ENCODE measurements at regions not wholly inside any gene's neighbourhood (a gene's known extent, or its start where the extent isn't known, plus 50 kb on each side); places are given as distances from the start of the nearest gene placed in this dataset.
A peak's percentile ranks its signal among the peaks of the same experiment; 100 is the strongest.

DNA sequence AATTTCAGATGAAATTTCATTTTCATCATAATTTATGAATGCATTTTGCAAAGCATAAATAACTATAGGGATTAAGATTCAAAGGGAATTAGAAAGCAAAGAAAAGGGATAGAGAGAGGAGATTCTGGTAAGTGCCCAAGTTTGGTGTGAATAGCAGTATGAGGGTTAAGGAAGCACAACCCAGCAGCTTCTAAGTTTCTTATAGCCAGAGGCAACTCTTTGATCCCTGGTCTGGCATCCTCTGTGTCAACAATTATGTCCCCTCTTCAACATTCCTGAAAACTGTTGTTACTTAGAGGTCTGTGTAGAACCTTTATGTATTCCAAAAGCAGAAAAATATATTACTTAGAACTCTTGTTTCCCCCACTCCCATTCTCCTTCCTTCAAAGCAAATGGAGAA is 171.6 kb upstream of the SATB2 start:
- Histone ChIP-seq H3K4me3 (ENCODE audit: low read depth, low read length) (no peak overlapping the region), H3K27me3 (ENCODE audit: control insufficient read depth, insufficient read depth, low read length) (no peaks in the 10 kb centered on the region), H3K36me3 (ENCODE audit: control insufficient read depth, insufficient read depth, low read length) (no peaks in the 10 kb centered on the region)
- DNase-seq (ENCODE audit: low read depth) = no peak
- TF ChIP-seq, protein P1, sequence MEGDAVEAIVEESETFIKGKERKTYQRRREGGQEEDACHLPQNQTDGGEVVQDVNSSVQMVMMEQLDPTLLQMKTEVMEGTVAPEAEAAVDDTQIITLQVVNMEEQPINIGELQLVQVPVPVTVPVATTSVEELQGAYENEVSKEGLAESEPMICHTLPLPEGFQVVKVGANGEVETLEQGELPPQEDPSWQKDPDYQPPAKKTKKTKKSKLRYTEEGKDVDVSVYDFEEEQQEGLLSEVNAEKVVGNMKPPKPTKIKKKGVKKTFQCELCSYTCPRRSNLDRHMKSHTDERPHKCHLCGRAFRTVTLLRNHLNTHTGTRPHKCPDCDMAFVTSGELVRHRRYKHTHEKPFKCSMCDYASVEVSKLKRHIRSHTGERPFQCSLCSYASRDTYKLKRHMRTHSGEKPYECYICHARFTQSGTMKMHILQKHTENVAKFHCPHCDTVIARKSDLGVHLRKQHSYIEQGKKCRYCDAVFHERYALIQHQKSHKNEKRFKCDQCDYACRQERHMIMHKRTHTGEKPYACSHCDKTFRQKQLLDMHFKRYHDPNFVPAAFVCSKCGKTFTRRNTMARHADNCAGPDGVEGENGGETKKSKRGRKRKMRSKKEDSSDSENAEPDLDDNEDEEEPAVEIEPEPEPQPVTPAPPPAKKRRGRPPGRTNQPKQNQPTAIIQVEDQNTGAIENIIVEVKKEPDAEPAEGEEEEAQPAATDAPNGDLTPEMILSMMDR (IDR thresholded peaks at IDR 0.05; ENCODE audit: insufficient read depth, low read length, poor library complexity, severe bottlenecking) = no peak

- DNase-seq (ENCODE audit: low read depth) = no peak
- TF ChIP-seq, protein P1 (IDR thresholded peaks at IDR 0.05; ENCODE audit: insufficient read depth, low read length, poor library complexity, severe bottlenecking) = no peak
- Histone ChIP-seq H3K27me3 (ENCODE audit: control insufficient read depth, insufficient read depth, low read length) (no peaks in the 10 kb centered on the region), H3K4me3 (ENCODE audit: low read depth, low read length) (no peak overlapping the region), H3K36me3 (ENCODE audit: control insufficient read depth, insufficient read depth, low read length) (no peaks in the 10 kb centered on the region)
Observed at GRCh38 chr2:199627417-199627816, 169.7 kb upstream of the SATB2 start.

- TF ChIP-seq, protein P1 (IDR thresholded peaks at IDR 0.05; ENCODE audit: insufficient read depth, low read length, poor library complexity, severe bottlenecking) = no peak
- no peaks in the 10 kb centered on the region for H3K36me3 ChIP-seq (ENCODE audit: control insufficient read depth, insufficient read depth, low read length)
- no peak overlapping the region for H3K4me3 ChIP-seq (ENCODE audit: low read depth, low read length)
- no peak for DNase-seq (ENCODE audit: low read depth)
- H3K27me3 ChIP-seq (ENCODE audit: control insufficient read depth, insufficient read depth, low read length) = no peaks in the 10 kb centered on the region
Observed at GRCh38 chr2:199624958-199625357, 167.2 kb upstream of the SATB2 start.

GRCh38 chr2:199612509-199613130 is 154.9 kb upstream of the SATB2 start:
- TF ChIP-seq, protein P1 (IDR thresholded peaks at IDR 0.05; ENCODE audit: insufficient read depth, low read length, poor library complexity, severe bottlenecking) = no peak
- no peak for DNase-seq (ENCODE audit: low read depth)
- Histone ChIP-seq H3K27me3 (ENCODE audit: control insufficient read depth, insufficient read depth, low read length) (no peaks in the 10 kb centered on the region), H3K4me3 (ENCODE audit: low read depth, low read length) (no peak overlapping the region), H3K36me3 (ENCODE audit: control insufficient read depth, insufficient read depth, low read length) (no peaks in the 10 kb centered on the region)

GRCh38 chr2:199607914-199608313 is 150.2 kb upstream of the SATB2 start:
- no peaks in the 10 kb centered on the region for H3K36me3 ChIP-seq (ENCODE audit: control insufficient read depth, insufficient read depth, low read length)
- H3K4me3 ChIP-seq (ENCODE audit: low read depth, low read length) = no peak overlapping the region
- TF ChIP-seq, protein P1 (IDR thresholded peaks at IDR 0.05; ENCODE audit: insufficient read depth, low read length, poor library complexity, severe bottlenecking) = no peak
- no peak for DNase-seq (ENCODE audit: low read depth)
- peaks cover 8% of the 10 kb centered on the region for H3K27me3 ChIP-seq (ENCODE audit: control insufficient read depth, insufficient read depth, low read length)

DNA sequence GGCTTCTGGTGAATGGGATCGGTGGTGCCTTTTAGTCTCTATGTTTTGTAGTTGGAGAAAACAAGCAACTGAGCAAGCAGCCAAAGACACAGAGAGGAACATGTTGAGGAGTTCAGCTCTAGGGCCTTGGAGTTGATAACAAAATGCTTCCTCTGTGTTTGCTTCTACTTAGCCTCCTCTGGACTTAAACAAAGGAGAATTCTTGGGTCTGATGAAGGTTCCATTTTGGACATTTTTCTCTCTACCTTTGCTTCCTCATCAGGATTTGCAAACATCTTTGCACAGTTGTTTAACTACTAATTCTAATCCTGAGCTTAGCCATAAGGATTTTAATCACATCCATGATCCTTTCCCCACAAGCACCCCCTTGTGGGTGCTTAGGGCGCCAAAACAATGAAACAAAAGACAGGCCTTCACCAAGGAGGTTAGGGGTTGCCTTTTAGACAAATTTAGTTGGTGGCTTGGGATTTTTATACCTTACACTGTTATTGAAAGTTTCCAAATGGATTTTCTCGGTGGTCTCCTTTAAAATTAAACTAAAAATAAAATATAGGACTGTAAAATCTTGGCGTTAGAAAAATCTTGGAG is 148.5 kb upstream of the SATB2 start:
- H3K36me3 ChIP-seq (ENCODE audit: control insufficient read depth, insufficient read depth, low read length) = no peaks in the 10 kb centered on the region
- TF ChIP-seq, protein P1 (IDR thresholded peaks at IDR 0.05; ENCODE audit: insufficient read depth, low read length, poor library complexity, severe bottlenecking) = peak; percentile 30

More for the DNA sequence above, 148.5 kb upstream of the SATB2 start:
- peaks cover 8% of the 10 kb centered on the region for H3K27me3 ChIP-seq (ENCODE audit: control insufficient read depth, insufficient read depth, low read length)
- no peak for DNase-seq (ENCODE audit: low read depth)
- H3K4me3 ChIP-seq (ENCODE audit: low read depth, low read length) = no peak overlapping the region

Data from kidney epithelial cell (primary cell).